ENCODE measurements at regions not wholly inside any gene's neighbourhood (a gene's known extent, or its start where the extent isn't known, plus 50 kb on each side); places are given as distances from the start of the nearest gene placed in this dataset.

- no peak for TF ChIP-seq GATA2 (IDR thresholded peaks at IDR 0.05; ENCODE audit: low read depth, low read length)
- no peak for TF ChIP-seq GATA3 (IDR thresholded peaks at IDR 0.05; ENCODE audit: low read depth, low read length)
These were observed 215.1 kb upstream of the ZNF608 start for GRCh38 chr5:124961521-124961920.

Data from SH-SY5Y (cell line).